ENCODE measurements at regions not wholly inside any gene's neighbourhood (a gene's known extent, or its start where the extent isn't known, plus 50 kb on each side); places are given as distances from the start of the nearest gene placed in this dataset.

- in situ Hi-C loops (cut with MboI; ENCODE audit: low pct_unique_long_range_greater_than_20kb, low sequenced_read_pairs), result no loop called here
- DNase-seq, result no peak
These were observed 140.1 kb downstream of the URI1 start for GRCh38 chr19:30082168-30082567.

GRCh38 chr19:30082611-30083010 is 140.6 kb downstream of the URI1 start:
- no peak for DNase-seq
- in situ Hi-C loops (cut with MboI; ENCODE audit: low pct_unique_long_range_greater_than_20kb, low sequenced_read_pairs), result no loop called here

GRCh38 chr19:30083125-30083681 is 141.2 kb downstream of the URI1 start:
- in situ Hi-C loops (cut with MboI; ENCODE audit: low pct_unique_long_range_greater_than_20kb, low sequenced_read_pairs), result no loop called here
- DNase-seq, result no peak

GRCh38 chr19:30083701-30084156 is 141.7 kb downstream of the URI1 start:
- DNase-seq, result no peak
- in situ Hi-C loops (cut with MboI; ENCODE audit: low pct_unique_long_range_greater_than_20kb, low sequenced_read_pairs), result no loop called here

GRCh38 chr19:30084390-30084819 is 142.4 kb downstream of the URI1 start:
- DNase-seq, result no peak
- in situ Hi-C loops (cut with MboI; ENCODE audit: low pct_unique_long_range_greater_than_20kb, low sequenced_read_pairs), result no loop called here

- in situ Hi-C loops (cut with MboI; ENCODE audit: low pct_unique_long_range_greater_than_20kb, low sequenced_read_pairs), result no loop called here
- DNase-seq, result peak; percentile 17
These were observed 143.4 kb downstream of the URI1 start for GRCh38 chr19:30085394-30085793.

GRCh38 chr19:30086220-30086619 is 144.2 kb downstream of the URI1 start:
- in situ Hi-C loops (cut with MboI; ENCODE audit: low pct_unique_long_range_greater_than_20kb, low sequenced_read_pairs), result no loop called here
- DNase-seq, result no peak

GRCh38 chr19:30086916-30087315 is 144.9 kb downstream of the URI1 start:
- in situ Hi-C loops (cut with MboI; ENCODE audit: low pct_unique_long_range_greater_than_20kb, low sequenced_read_pairs), result no loop called here
- DNase-seq, result no peak

- in situ Hi-C loops (cut with MboI; ENCODE audit: low pct_unique_long_range_greater_than_20kb, low sequenced_read_pairs), result no loop called here
- DNase-seq, result no peak
These were observed 145.5 kb downstream of the URI1 start for GRCh38 chr19:30087381-30088138.

- in situ Hi-C loops (cut with MboI; ENCODE audit: low pct_unique_long_range_greater_than_20kb, low sequenced_read_pairs), result no loop called here
- no peak for DNase-seq
These were observed 146.5 kb downstream of the URI1 start for GRCh38 chr19:30088567-30088966.

GRCh38 chr19:30089086-30089665 is 147.1 kb downstream of the URI1 start:
- no peak for DNase-seq
- in situ Hi-C loops (cut with MboI; ENCODE audit: low pct_unique_long_range_greater_than_20kb, low sequenced_read_pairs), result no loop called here

GRCh38 chr19:30090476-30090875 is 148.4 kb downstream of the URI1 start:
- in situ Hi-C loops (cut with MboI; ENCODE audit: low pct_unique_long_range_greater_than_20kb, low sequenced_read_pairs), result no loop called here
- no peak for DNase-seq

- DNase-seq, result no peak
- in situ Hi-C loops (cut with MboI; ENCODE audit: low pct_unique_long_range_greater_than_20kb, low sequenced_read_pairs), result no loop called here
These were observed 148.9 kb downstream of the URI1 start for GRCh38 chr19:30090963-30091362.

GRCh38 chr19:30091456-30091855 is 149.4 kb downstream of the URI1 start:
- no peak for DNase-seq
- in situ Hi-C loops (cut with MboI; ENCODE audit: low pct_unique_long_range_greater_than_20kb, low sequenced_read_pairs), result no loop called here

GRCh38 chr19:30091856-30092255 is 149.8 kb downstream of the URI1 start:
- in situ Hi-C loops (cut with MboI; ENCODE audit: low pct_unique_long_range_greater_than_20kb, low sequenced_read_pairs), result no loop called here
- DNase-seq, result no peak

- no peak for DNase-seq
- in situ Hi-C loops (cut with MboI; ENCODE audit: low pct_unique_long_range_greater_than_20kb, low sequenced_read_pairs), result no loop called here
These were observed 150.9 kb downstream of the URI1 start for GRCh38 chr19:30092721-30093569.

- DNase-seq, result no peak
- in situ Hi-C loops (cut with MboI; ENCODE audit: low pct_unique_long_range_greater_than_20kb, low sequenced_read_pairs), result no loop called here
These were observed 152.1 kb downstream of the URI1 start for GRCh38 chr19:30093966-30094755.

GRCh38 chr19:30094756-30095140 is 152.7 kb downstream of the URI1 start:
- in situ Hi-C loops (cut with MboI; ENCODE audit: low pct_unique_long_range_greater_than_20kb, low sequenced_read_pairs), result no loop called here
- DNase-seq, result no peak

- in situ Hi-C loops (cut with MboI; ENCODE audit: low pct_unique_long_range_greater_than_20kb, low sequenced_read_pairs), result no loop called here
- DNase-seq, result no peak
These were observed 153.1 kb downstream of the URI1 start for GRCh38 chr19:30095171-30095570.

Measured in KBM-7 (cell line).